ENCODE measurements at regions not wholly inside any gene's neighbourhood (a gene's known extent, or its start where the extent isn't known, plus 50 kb on each side); places are given as distances from the start of the nearest gene placed in this dataset.

- TF ChIP-seq ZNF274 (IDR thresholded peaks at IDR 0.05; ENCODE audit: low read depth, low read length) (no peak), YY1 (IDR thresholded peaks at IDR 0.05; ENCODE audit: insufficient read depth, insufficient read length) (no peak), SUZ12 (IDR thresholded peaks at IDR 0.05; ENCODE audit: extremely low read depth, insufficient read depth, insufficient read length) (no peak)
Observed at GRCh38 chr21:26686705-26687104, 113.6 kb upstream of the CYYR1 start.

All from NT2/D1 (cell line).